ENCODE measurements at regions not wholly inside any gene's neighbourhood (a gene's known extent, or its start where the extent isn't known, plus 50 kb on each side); places are given as distances from the start of the nearest gene placed in this dataset.

DNA sequence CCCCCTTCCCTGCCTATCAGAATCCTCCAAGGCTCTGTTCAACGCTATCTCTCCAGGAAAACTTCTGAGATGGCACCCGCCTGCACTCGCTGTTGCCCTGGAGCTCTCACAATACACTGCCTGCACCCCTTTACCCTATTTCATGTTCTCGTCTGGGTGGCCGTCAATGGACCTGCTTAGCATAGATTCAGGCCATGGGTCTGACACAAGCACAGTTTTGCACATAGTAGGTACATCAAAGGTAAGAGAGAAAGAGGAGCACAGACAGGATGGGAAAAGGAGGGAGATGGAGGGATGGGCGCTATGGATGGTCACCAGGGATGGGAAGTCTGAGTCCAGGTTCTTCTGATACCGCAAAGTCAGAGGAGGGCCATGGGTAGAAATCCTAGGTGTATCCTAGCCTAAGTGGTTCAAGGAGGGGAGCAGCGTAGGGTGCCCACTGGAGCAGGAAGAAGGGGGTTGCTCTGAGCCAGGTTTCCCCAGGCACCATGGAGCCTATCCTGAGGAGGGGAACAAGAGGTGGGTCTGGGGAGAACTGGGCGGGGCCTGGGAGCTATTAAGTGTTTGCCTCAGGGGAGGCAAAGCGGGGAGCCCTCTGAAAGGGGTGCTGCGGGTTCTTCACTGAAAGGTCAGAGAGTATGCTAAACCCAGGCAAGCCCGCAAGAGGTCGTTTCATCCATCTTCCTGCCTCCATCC lies 89.3 kb downstream of the MRPL14 start:
- TF ChIP-seq, protein P1, sequence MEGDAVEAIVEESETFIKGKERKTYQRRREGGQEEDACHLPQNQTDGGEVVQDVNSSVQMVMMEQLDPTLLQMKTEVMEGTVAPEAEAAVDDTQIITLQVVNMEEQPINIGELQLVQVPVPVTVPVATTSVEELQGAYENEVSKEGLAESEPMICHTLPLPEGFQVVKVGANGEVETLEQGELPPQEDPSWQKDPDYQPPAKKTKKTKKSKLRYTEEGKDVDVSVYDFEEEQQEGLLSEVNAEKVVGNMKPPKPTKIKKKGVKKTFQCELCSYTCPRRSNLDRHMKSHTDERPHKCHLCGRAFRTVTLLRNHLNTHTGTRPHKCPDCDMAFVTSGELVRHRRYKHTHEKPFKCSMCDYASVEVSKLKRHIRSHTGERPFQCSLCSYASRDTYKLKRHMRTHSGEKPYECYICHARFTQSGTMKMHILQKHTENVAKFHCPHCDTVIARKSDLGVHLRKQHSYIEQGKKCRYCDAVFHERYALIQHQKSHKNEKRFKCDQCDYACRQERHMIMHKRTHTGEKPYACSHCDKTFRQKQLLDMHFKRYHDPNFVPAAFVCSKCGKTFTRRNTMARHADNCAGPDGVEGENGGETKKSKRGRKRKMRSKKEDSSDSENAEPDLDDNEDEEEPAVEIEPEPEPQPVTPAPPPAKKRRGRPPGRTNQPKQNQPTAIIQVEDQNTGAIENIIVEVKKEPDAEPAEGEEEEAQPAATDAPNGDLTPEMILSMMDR (IDR thresholded peaks at IDR 0.05), result no peak
- no peak for TF ChIP-seq TEAD4 (IDR thresholded peaks at IDR 0.05; ENCODE audit: borderline replicate concordance, insufficient read depth)
- TF ChIP-seq TAF1 (IDR thresholded peaks at IDR 0.05; ENCODE audit: borderline replicate concordance, low read depth, low read length), result no peak
- TF ChIP-seq POLR2AphosphoS5 (IDR thresholded peaks at IDR 0.05; ENCODE audit: low read depth, low read length), result no peak
- TF ChIP-seq, protein P2, sequence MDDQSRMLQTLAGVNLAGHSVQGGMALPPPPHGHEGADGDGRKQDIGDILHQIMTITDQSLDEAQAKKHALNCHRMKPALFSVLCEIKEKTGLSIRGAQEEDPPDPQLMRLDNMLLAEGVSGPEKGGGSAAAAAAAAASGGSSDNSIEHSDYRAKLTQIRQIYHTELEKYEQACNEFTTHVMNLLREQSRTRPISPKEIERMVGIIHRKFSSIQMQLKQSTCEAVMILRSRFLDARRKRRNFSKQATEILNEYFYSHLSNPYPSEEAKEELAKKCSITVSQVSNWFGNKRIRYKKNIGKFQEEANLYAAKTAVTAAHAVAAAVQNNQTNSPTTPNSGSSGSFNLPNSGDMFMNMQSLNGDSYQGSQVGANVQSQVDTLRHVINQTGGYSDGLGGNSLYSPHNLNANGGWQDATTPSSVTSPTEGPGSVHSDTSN (IDR thresholded peaks at IDR 0.05), result no peak
- no peak for TF ChIP-seq NRF1 (IDR thresholded peaks at IDR 0.05; ENCODE audit: low read depth, low read length)
- no peak for TF ChIP-seq GATA2 (CRISPR knock-in tag; IDR thresholded peaks at IDR 0.05)
- no peak for TF ChIP-seq SIN3A (IDR thresholded peaks at IDR 0.05; ENCODE audit: borderline replicate concordance, low read depth, low read length)
- no peak for TF ChIP-seq YY1 (IDR thresholded peaks at IDR 0.05; ENCODE audit: low read depth)
- no peak for TF ChIP-seq EP300 (IDR thresholded peaks at IDR 0.05; ENCODE audit: borderline replicate concordance in 1 of 2, low read depth in 1 of 2, low read length in 1 of 2)

Measured in SK-N-SH (cell line).